ENCODE measurements at regions not wholly inside any gene's neighbourhood (a gene's known extent, or its start where the extent isn't known, plus 50 kb on each side); places are given as distances from the start of the nearest gene placed in this dataset.

DNA sequence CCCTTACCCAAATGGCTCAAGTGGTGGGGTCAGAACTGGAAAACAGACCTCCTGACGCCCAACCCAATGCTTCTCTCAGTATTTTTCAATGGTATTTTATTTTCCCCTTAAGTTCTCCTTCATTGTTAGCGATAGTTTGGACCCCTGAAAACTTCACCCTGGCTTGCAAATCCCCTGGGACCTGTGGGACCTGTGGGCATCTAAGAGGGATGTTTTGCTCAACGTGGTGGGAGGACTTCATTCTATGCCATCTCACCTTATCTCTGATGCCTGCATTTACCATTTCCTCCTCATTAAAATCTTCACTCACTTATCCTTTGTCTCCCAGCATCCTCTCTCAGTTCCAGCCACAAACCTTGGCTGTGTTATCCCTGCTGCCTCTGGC lies 59.4 kb upstream of the GZMB start:
- Histone ChIP-seq H3K36me3 (ENCODE audit: control insufficient read depth, insufficient read depth, low read length) (no peaks in the 10 kb centered on the region), H3K27me3 (replicated peaks; ENCODE audit: control insufficient read depth, insufficient read depth, low read length) (no peaks in the 10 kb centered on the region), H3K9me3 (no peaks in the 10 kb centered on the region), H3K4me3 (ENCODE audit: low read depth, low read length) (no peak overlapping the region), H3K4me1 (no peaks in the 10 kb centered on the region)
- H3K27ac Mint-ChIP-seq (ENCODE audit: unreplicated experiment): no peak overlapping the region
- intact Hi-C loops (cut with micrococcal nuclease; ENCODE audit: unreplicated experiment): no loop called here
- no TSS peak for BruUV-seq (replicated peaks)
- no peaks in the 10 kb centered on the region for H3K36me3 Mint-ChIP-seq (ENCODE audit: insufficient read depth, unreplicated experiment)
- POLR2A ChIA-PET: no interaction called here
- TF ChIP-seq CTCF (IDR thresholded peaks at IDR 0.05; ENCODE audit: insufficient read depth in 1 of 2, low read depth in 1 of 2, low read length in 1 of 2, severe bottlenecking in 1 of 2, unreplicated experiment in 1 of 2): no peak
- H3K9me3 Mint-ChIP-seq (ENCODE audit: unreplicated experiment): no peaks in the 10 kb centered on the region
- H3K27me3 Mint-ChIP-seq (ENCODE audit: insufficient read depth, unreplicated experiment): peaks cover 6% of the 10 kb centered on the region
- no peak overlapping the region for H3K4me3 Mint-ChIP-seq (ENCODE audit: unreplicated experiment)
- no peaks in the 10 kb centered on the region for H3K4me1 Mint-ChIP-seq (ENCODE audit: low read depth, unreplicated experiment)
- CTCF ChIA-PET: no interaction called here
- DNase-seq: no peak

GRCh38 chr14:24692382-24693352 lies 58.7 kb upstream of the GZMB start:
- CTCF ChIA-PET: interaction anchor here (0.7 kb wide), 1 partner anchor 440 kb away, joined by 4 read pairs; no protein-coding TSS in a partner anchor
- POLR2A ChIA-PET: no interaction called here
- Mint-ChIP-seq H3K27ac (ENCODE audit: unreplicated experiment) (no peak overlapping the region), H3K4me1 (ENCODE audit: low read depth, unreplicated experiment) (no peaks in the 10 kb centered on the region), H3K36me3 (ENCODE audit: insufficient read depth, unreplicated experiment) (no peaks in the 10 kb centered on the region), H3K4me3 (ENCODE audit: unreplicated experiment) (no peak overlapping the region), H3K9me3 (ENCODE audit: unreplicated experiment) (no peaks in the 10 kb centered on the region), H3K27me3 (ENCODE audit: insufficient read depth, unreplicated experiment) (peaks cover 6% of the 10 kb centered on the region)
- DNase-seq: no peak
- Histone ChIP-seq H3K36me3 (ENCODE audit: control insufficient read depth, insufficient read depth, low read length) (no peaks in the 10 kb centered on the region), H3K4me1 (no peaks in the 10 kb centered on the region), H3K27me3 (replicated peaks; ENCODE audit: control insufficient read depth, insufficient read depth, low read length) (no peaks in the 10 kb centered on the region), H3K4me3 (ENCODE audit: low read depth, low read length) (no peak overlapping the region), H3K9me3 (no peaks in the 10 kb centered on the region)
- intact Hi-C loops (cut with micrococcal nuclease; ENCODE audit: unreplicated experiment): no loop called here
- no TSS peak for BruUV-seq (replicated peaks)
- no peak for TF ChIP-seq CTCF (IDR thresholded peaks at IDR 0.05; ENCODE audit: insufficient read depth in 1 of 2, low read depth in 1 of 2, low read length in 1 of 2, severe bottlenecking in 1 of 2, unreplicated experiment in 1 of 2)

DNA sequence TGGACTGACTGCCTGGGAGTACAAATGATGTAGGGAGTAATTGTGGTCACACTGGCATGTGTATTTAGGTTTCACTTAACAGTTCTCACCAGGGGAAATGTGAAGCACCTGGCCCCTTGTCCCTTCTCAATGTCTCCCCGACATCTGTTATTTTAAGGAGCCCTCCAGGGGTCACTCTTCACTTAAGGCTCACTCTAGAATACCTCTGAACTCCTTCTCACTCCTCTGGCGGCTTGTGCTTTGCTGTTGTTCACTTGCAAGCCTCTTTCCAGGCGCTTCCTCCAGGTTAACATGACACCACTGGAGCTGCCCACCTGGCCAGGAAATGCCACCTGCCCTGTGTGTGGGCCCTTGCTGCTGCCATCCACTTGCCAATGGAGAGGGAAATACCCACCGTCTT lies 56.5 kb upstream of the GZMB start:
- H3K4me3 ChIP-seq (ENCODE audit: low read depth, low read length): no peak overlapping the region
- CTCF ChIA-PET: no interaction called here
- H3K27me3 Mint-ChIP-seq (ENCODE audit: insufficient read depth, unreplicated experiment): peaks cover 16% of the 10 kb centered on the region
- BruUV-seq (replicated peaks): no TSS peak
- H3K27me3 ChIP-seq (replicated peaks; ENCODE audit: control insufficient read depth, insufficient read depth, low read length): no peaks in the 10 kb centered on the region
- TF ChIP-seq CTCF (IDR thresholded peaks at IDR 0.05; ENCODE audit: insufficient read depth in 1 of 2, low read depth in 1 of 2, low read length in 1 of 2, severe bottlenecking in 1 of 2, unreplicated experiment in 1 of 2): no peak
- no peak overlapping the region for H3K27ac Mint-ChIP-seq (ENCODE audit: unreplicated experiment)
- H3K4me3 Mint-ChIP-seq (ENCODE audit: unreplicated experiment): no peak overlapping the region
- no peaks in the 10 kb centered on the region for H3K36me3 ChIP-seq (ENCODE audit: control insufficient read depth, insufficient read depth, low read length)
- no peaks in the 10 kb centered on the region for H3K4me1 ChIP-seq
- POLR2A ChIA-PET: no interaction called here
- intact Hi-C loops (cut with micrococcal nuclease; ENCODE audit: unreplicated experiment): no loop called here
- no peaks in the 10 kb centered on the region for H3K9me3 Mint-ChIP-seq (ENCODE audit: unreplicated experiment)
- no peaks in the 10 kb centered on the region for H3K4me1 Mint-ChIP-seq (ENCODE audit: low read depth, unreplicated experiment)
- peak in 1 of 2 experiments; percentile 7 for DNase-seq
- H3K9me3 ChIP-seq: no peaks in the 10 kb centered on the region
- H3K36me3 Mint-ChIP-seq (ENCODE audit: insufficient read depth, unreplicated experiment): no peaks in the 10 kb centered on the region
